Suprapubic skin (tissue), 4 donors: ENCODE measurements at regions not wholly inside any gene's neighbourhood (a gene's known extent, or its start where the extent isn't known, plus 50 kb on each side); places are given as distances from the start of the nearest gene placed in this dataset.

ENCODE experiments used
- CTCF ChIP-seq, 2 donors: fragments of 200-600 bp in 1 of 2; fragments of 450-650 bp in 1 of 2; sonication (generic) in 1 of 2; IDR thresholded peaks; one replicate each; pipeline ENCODE4 v1.5.1; 2016 to 2019; ENCODE audit warnings: antibody characterized with exemption in 2 of 2, mild to moderate bottlenecking in 1 of 2, moderate library complexity in 1 of 2
- EP300 ChIP-seq: sonication (generic); formaldehyde crosslinking; IDR thresholded peaks from one replicate; pipeline ENCODE4 v1.6.1; 2017; ENCODE audit warnings: antibody characterized with exemption
- POLR2AphosphoS5 ChIP-seq, 3 donors: sonication (generic); formaldehyde crosslinking; IDR thresholded peaks; one replicate each; pipeline ENCODE4 v1.6.1; 2017; ENCODE audit warnings: antibody characterized with exemption in 3 of 3

DNA sequence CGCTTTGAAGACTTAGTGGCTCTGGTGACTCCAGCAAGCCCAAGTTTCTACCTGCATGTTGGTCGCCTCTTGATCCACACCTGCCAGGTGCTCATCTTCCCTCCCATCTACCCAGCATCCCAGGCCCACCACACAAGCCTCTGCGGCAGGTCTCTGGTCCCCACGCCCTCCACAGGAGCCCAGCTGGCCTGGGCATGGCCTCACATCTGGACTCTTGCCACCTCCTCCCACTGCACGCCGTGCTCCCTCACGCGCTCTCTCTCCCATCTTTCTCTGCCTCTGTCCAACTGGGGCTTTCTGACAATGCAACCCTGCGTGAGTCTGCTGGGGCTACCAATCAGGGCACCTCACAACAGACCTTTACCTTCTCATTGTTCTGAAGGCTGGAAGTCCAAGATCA is 50.2 kb upstream of the FGFR2 start:
- TF ChIP-seq EP300 (no peak), CTCF (IDR thresholded peaks at IDR 0.05) (no peak), POLR2AphosphoS5 (IDR thresholded peaks at IDR 0.05) (no peak)
